MCF 10A (cell line): ENCODE measurements at regions not wholly inside any gene's neighbourhood (a gene's known extent, or its start where the extent isn't known, plus 50 kb on each side); places are given as distances from the start of the nearest gene placed in this dataset.

Experiments used
- BruUV-seq: library from RNA; stranded (reverse); fragments of 400-500 nt; replicated peaks from 2 replicates; lab custom pipeline; 2021; lab: Mats Ljungman, UMichigan
- CTCF ChIA-PET: fragments of 300-600 bp; sonication (Branson Sonifier 250); formaldehyde crosslinking; extraction: SDS; loops from one replicate; lab custom pipeline; 2021; ENCODE audit warnings: antibody characterized with exemption, inconsistent platforms; lab: Yijun Ruan, JAX
- POLR2A ChIA-PET: fragments of 300-600, 350-650 bp; sonication (Branson Sonifier 250); formaldehyde crosslinking; extraction: SDS; loops from one replicate; lab custom pipeline; 2020; ENCODE audit warnings: antibody characterized with exemption, inconsistent platforms; lab: Yijun Ruan, JAX
- DNase-seq: peaks from one replicate; pipeline ENCODE4 v3.0.0-alpha.2; 2018; ENCODE audit not compliant: unreplicated experiment
- H3K27ac Mint-ChIP-seq: one replicate; pipeline ENCODE4 v1.8.0; 2022; ENCODE audit warnings: mild to moderate bottlenecking, low read depth, mixed read lengths; ENCODE audit not compliant: unreplicated experiment
- H3K27me3 Mint-ChIP-seq: one replicate; pipeline ENCODE4 v1.8.0; 2022; ENCODE audit warnings: mixed read lengths; ENCODE audit not compliant: insufficient read depth, unreplicated experiment
- H3K36me3 Mint-ChIP-seq: one replicate; pipeline ENCODE4 v1.8.0; 2022; ENCODE audit warnings: mild to moderate bottlenecking, moderate library complexity, mixed read lengths; ENCODE audit not compliant: insufficient read depth, unreplicated experiment
- H3K4me1 Mint-ChIP-seq: one replicate; pipeline ENCODE4 v1.8.0; 2022; ENCODE audit warnings: mixed read lengths; ENCODE audit not compliant: insufficient read depth, unreplicated experiment
- H3K4me3 Mint-ChIP-seq: one replicate; pipeline ENCODE4 v1.8.0; 2022; ENCODE audit warnings: mild to moderate bottlenecking, moderate library complexity, mixed read lengths; ENCODE audit not compliant: unreplicated experiment
- H3K9me3 Mint-ChIP-seq: one replicate; pipeline ENCODE4 v1.8.0; 2022; ENCODE audit warnings: mixed read lengths; ENCODE audit not compliant: unreplicated experiment
- intact Hi-C: fragments of 100-400 bp; cut with micrococcal nuclease; formaldehyde crosslinking; loops from 2 replicates; pipeline ENCODE4 v1.14.1; 2022
- TF ChIP-seq, protein P1 (sequence below): fragments of 200-600 bp; IDR thresholded peaks from one replicate; pipeline ENCODE4 v1.8.0; 2022; ENCODE audit warnings: antibody characterized with exemption, mild to moderate bottlenecking; ENCODE audit not compliant: unreplicated experiment

DNA sequence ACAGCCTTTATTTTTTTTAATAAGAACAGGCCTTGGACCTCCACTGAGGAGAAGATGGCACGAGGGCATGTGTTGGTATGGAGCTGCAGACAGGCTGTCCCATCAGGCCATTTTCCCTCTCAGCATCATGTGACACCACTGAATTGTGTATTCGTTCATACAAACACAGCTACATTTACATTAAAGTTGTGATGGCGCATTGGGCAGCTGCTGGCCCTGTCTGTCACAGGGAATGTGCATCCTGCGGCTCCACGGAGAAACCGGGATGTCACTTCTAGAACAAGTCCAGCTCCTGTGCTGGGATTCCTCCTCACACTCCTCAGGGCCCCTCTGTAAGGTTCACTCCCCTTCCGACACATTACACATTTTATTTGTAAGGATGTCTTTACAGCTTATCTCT, 147.6 kb upstream of the TNR start:
- no peak overlapping the region for H3K27ac Mint-ChIP-seq
- intact Hi-C loops = no loop called here
- ChIA-PET POLR2A (interaction anchor here (0.6 kb wide), 1 partner anchor 204 kb away, joined by 3 read pairs; no protein-coding TSS in a partner anchor), CTCF (interaction anchor here (0.6 to 1.5 kb wide), 4 partner anchors 13 to 221 kb away, joined by 3 to 5 read pairs (median 4); no protein-coding TSS in a partner anchor)
- H3K9me3 Mint-ChIP-seq = no peaks in the 10 kb centered on the region
- H3K27me3 Mint-ChIP-seq = no peaks in the 10 kb centered on the region
- no peak for DNase-seq
- no TSS peak for BruUV-seq
- no peak overlapping the region for H3K4me3 Mint-ChIP-seq
- H3K36me3 Mint-ChIP-seq = no peaks in the 10 kb centered on the region
- H3K4me1 Mint-ChIP-seq = no peaks in the 10 kb centered on the region
- TF ChIP-seq, protein P1, sequence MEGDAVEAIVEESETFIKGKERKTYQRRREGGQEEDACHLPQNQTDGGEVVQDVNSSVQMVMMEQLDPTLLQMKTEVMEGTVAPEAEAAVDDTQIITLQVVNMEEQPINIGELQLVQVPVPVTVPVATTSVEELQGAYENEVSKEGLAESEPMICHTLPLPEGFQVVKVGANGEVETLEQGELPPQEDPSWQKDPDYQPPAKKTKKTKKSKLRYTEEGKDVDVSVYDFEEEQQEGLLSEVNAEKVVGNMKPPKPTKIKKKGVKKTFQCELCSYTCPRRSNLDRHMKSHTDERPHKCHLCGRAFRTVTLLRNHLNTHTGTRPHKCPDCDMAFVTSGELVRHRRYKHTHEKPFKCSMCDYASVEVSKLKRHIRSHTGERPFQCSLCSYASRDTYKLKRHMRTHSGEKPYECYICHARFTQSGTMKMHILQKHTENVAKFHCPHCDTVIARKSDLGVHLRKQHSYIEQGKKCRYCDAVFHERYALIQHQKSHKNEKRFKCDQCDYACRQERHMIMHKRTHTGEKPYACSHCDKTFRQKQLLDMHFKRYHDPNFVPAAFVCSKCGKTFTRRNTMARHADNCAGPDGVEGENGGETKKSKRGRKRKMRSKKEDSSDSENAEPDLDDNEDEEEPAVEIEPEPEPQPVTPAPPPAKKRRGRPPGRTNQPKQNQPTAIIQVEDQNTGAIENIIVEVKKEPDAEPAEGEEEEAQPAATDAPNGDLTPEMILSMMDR = no peak

- TF ChIP-seq, protein P1 = no peak
- POLR2A ChIA-PET = no interaction called here
- Mint-ChIP-seq H3K27ac (no peak overlapping the region), H3K27me3 (no peaks in the 10 kb centered on the region), H3K4me1 (no peaks in the 10 kb centered on the region), H3K4me3 (no peak overlapping the region), H3K36me3 (no peaks in the 10 kb centered on the region), H3K9me3 (no peaks in the 10 kb centered on the region)
- no TSS peak for BruUV-seq
- DNase-seq = no peak
- intact Hi-C loops = loop anchor here (2.0 kb wide), 1 partner anchor 515 kb away; no protein-coding TSS in a partner anchor
- CTCF ChIA-PET = interaction anchor here (0.6 to 2.8 kb wide), 5 partner anchors 12 to 776 kb away, joined by 3 to 9 read pairs (median 3); no protein-coding TSS in a partner anchor
Observed at GRCh38 chr1:175889848-175890247, 146.5 kb upstream of the TNR start.

GRCh38 chr1:175888996-175889395, 145.6 kb upstream of the TNR start:
- Mint-ChIP-seq H3K36me3 (no peaks in the 10 kb centered on the region), H3K4me1 (no peaks in the 10 kb centered on the region), H3K27me3 (no peaks in the 10 kb centered on the region), H3K9me3 (no peaks in the 10 kb centered on the region), H3K27ac (no peak overlapping the region), H3K4me3 (no peak overlapping the region)
- POLR2A ChIA-PET = no interaction called here
- TF ChIP-seq, protein P1 = no peak
- CTCF ChIA-PET = interaction anchor here (0.6 to 3.3 kb wide), 17 partner anchors 8 to 1139 kb away, joined by 3 to 16 read pairs (median 4); no protein-coding TSS in a partner anchor
- no TSS peak for BruUV-seq
- intact Hi-C loops = loop anchor here (1.0 to 2.0 kb wide), 3 partner anchors 93 to 514 kb away; no protein-coding TSS in a partner anchor
- no peak for DNase-seq

- peak; percentile 61 for DNase-seq
- Mint-ChIP-seq H3K9me3 (no peaks in the 10 kb centered on the region), H3K4me3 (no peak overlapping the region), H3K27me3 (no peaks in the 10 kb centered on the region), H3K4me1 (no peaks in the 10 kb centered on the region), H3K27ac (no peak overlapping the region), H3K36me3 (no peaks in the 10 kb centered on the region)
- intact Hi-C loops = loop anchor here (1.0 to 2.0 kb wide), 3 partner anchors 92 to 513 kb away; no protein-coding TSS in a partner anchor
- BruUV-seq = no TSS peak
- ChIA-PET CTCF (interaction anchor here (0.5 to 3.3 kb wide), 36 partner anchors 9 to 743 kb away, joined by 3 to 16 read pairs (median 4); no protein-coding TSS in a partner anchor), POLR2A (no interaction called here)
- TF ChIP-seq, protein P1 = peak; percentile 84
Observed at GRCh38 chr1:175887981-175888428, 144.6 kb upstream of the TNR start.
